Mammary epithelial cell (primary cell): ENCODE measurements at regions not wholly inside any gene's neighbourhood (a gene's known extent, or its start where the extent isn't known, plus 50 kb on each side); places are given as distances from the start of the nearest gene placed in this dataset.

Experiments
- CTCF ChIP-seq, 2 donors: IDR thresholded peaks in 1 of 2; conservative IDR thresholded peaks in 1 of 2; 2 replicates each; pipeline ENCODE4 v1.5.1; 2011 to 2012; ENCODE audit warnings: inconsistent platforms in 2 of 2, low read length in 2 of 2, mild to moderate bottlenecking in 2 of 2, control low read depth in 1 of 2, low read depth in 1 of 2; ENCODE audit not compliant: insufficient read depth in 1 of 2; ENCODE audit errors: extremely low read depth in 1 of 2
- EZH2 ChIP-seq: IDR thresholded peaks from 2 replicates; pipeline ENCODE4 v1.6.1; 2012; ENCODE audit warnings: low read length, inconsistent platforms, borderline replicate concordance

GRCh38 chr18:1676387-1676786, 771.7 kb downstream of the ADCYAP1 start:
- no peak for TF ChIP-seq EZH2
- TF ChIP-seq CTCF (conservative IDR thresholded peaks at IDR 0.05 in 1 of 2, IDR thresholded peaks at IDR 0.05 in 1 of 2; ENCODE audit: extremely low read depth in 1 of 2, insufficient read depth in 1 of 2, low read depth in 1 of 2, low read length in 2 of 2): no peak
